ENCODE measurements at regions not wholly inside any gene's neighbourhood (a gene's known extent, or its start where the extent isn't known, plus 50 kb on each side); places are given as distances from the start of the nearest gene placed in this dataset.
"Not testable (repeated sequence)": the region's sequence is repeated elsewhere in the genome, so short reads cannot be mapped to it uniquely, and the experiment has no call there.

GRCh38 chr10:62496925-62497324, 122.8 kb downstream of the ZNF365 start:
- no peak for DNase-seq (ENCODE audit: low read depth in 2 of 3, low spot score in 2 of 3)

- DNase-seq (ENCODE audit: low read depth in 2 of 3, low spot score in 2 of 3), result no peak
These were observed 124.1 kb downstream of the ZNF365 start for GRCh38 chr10:62498271-62498670.

DNA sequence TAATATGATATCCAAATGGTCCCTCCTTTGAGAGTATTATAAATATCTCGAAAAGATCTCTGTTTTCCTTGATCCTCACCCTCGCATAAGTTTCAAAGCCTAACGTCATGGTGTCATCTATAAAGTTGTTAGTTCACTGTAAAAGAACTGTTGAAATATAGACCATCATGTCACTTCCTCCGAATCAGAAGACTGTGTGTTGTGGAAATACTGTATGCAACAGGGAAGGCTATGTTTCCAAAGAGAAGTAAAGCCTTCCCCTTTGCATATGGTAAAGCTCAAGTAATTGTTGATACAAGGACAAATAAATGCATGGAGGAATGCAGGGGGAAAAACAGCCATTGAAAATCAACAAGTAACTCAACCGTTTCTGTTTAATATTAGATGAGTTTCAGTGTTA, 125.9 kb downstream of the ZNF365 start:
- DNase-seq (ENCODE audit: low read depth in 2 of 3, low spot score in 2 of 3), result not testable (repeated sequence)

DNA sequence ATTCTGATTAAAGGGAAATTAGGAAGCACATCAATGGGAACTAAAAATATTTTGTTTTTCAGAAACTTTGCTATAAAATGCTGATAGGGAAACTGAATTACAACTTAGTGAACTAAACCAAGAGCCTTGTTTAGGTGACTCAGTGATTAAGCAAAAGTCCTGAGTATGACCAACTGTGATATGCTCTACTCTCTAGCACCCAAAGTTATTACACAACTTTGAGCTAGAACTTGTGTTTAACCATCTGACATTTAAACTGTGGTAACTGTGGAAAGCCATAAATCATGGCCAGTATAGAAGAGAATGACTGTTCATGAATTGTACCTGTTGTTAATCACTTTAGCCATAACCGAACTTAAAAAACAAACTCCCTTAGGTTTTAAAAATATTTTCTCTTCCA, 127.4 kb downstream of the ZNF365 start:
- DNase-seq (ENCODE audit: low read depth in 2 of 3, low spot score in 2 of 3), result no peak

DNA sequence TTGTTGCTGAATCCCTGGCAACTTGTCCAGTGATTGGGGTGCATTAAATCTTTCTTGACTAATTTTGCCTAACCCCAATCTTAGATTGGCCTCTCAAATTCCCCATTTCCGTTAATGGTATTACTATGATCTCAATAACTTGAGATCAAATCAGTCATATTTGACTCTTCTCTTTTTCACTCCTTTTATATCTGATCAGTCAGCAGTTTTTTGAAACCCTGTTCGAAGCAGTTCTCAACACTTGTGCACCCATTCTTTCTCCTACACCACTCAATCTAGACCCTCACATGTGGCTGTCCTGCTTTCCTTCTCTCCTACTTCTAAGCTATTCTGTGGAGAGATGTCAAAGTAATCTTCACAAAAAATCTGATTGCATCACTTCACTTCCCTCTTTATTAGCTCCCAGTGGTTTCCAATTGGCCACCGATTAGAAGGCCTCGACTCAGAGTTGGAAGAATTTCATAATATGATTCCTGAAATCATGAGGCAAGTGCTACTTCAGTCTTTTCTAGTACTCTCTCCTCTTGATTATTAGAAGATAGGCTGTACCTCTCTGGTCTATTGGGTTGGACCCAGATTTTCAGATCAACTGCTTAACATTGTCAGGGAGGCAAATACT, 128.9 kb downstream of the ZNF365 start:
- DNase-seq (ENCODE audit: low read depth in 2 of 3, low spot score in 2 of 3), result no peak

GRCh38 chr10:62503872-62504271, 129.7 kb downstream of the ZNF365 start:
- DNase-seq (ENCODE audit: low read depth in 2 of 3, low spot score in 2 of 3), result no peak

DNA sequence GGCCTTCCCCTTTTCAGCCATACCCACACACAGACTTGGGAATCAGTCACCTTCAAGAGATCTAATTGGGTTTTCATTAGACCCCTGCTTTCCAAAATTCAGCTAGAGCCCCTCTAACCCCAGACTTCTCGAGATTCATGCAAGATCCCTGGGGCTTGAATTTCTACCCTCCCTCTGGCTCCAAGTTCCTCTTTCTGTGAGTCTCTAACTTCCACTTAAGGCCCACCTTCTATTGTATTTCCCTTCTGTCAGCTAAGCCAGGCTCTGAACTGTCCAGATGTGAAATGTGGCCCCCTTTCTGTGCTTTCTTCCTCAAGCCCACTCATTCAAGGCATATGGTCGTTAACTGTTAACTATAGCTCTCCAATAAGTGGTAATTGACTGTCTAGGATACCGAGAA, 132.2 kb downstream of the ZNF365 start:
- DNase-seq (ENCODE audit: low read depth in 2 of 3, low spot score in 2 of 3), result no peak

DNA sequence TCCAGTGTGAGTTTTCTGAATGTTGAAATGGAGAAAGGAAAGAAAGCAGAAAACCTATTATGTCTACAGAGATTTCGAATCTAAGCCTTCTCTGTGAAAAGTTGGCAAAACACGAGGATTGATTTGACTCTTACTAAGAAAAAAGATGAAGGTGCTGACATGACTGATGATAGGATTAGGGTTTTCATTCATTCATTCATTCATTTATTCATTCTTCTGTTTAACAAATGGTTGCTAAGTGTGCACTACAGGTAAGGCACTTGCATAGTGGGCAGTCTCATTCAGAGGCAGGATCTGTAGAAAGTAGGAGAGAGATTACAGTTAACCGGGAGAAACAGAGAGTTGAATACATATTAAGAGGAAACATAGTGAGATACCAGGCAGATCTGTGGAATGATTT, 137.1 kb downstream of the ZNF365 start:
- no peak for DNase-seq (ENCODE audit: low read depth in 2 of 3, low spot score in 2 of 3)

DNA sequence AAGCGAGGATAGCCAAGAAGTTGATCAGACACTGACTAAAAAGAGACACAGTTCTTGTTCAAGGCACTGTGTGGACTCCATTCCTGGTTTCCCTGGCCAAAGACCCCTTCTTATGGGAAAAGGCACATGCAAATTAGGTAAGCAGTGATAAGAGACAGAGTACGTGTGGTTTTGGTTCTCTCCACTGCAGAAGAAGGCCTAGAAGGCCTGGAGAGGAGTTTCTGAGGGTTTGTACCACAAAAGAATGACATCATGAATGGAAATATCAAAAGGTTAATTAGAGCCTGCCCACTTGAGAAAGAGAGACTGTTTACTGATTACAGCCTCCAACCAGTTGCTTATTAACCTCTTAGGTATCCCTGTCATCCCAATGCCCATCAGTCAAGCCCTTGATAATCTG, 137.5 kb downstream of the ZNF365 start:
- DNase-seq (ENCODE audit: low read depth in 2 of 3, low spot score in 2 of 3), result no peak

DNA sequence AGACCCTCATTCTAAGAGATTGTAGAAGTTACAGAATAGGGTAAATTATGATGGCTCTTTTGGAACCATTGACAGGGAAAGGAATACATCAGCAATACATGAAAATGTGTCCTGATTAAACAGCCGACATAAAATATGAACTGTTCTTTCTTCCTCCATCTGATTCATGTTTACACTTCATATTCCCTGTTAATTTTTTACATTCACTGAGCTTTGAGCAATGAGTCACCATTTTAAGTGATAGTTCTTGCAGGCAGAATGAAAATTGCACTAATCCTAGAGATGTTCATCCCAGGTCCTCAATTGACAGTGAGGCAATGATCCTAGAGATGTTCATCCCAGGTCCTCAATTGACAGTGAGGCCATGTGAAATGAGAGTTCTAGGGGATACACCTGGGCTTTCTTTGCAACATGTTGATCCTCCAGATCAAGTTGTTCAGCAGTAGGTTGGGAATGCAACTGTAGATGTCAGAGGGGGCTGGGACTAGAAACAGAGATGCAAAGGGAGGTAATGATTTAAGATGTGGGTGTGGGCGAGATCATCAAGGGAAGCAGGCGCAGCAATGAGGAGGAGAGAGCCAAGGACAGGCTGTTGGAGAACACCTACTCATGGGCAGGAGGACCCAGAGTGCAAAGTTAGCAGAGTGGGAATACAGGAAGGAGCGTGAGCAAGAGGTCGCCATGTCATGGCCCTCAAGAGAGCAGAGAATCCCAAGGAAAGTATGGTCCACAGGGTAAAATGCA, 138.7 kb downstream of the ZNF365 start:
- no peak for DNase-seq (ENCODE audit: low read depth in 2 of 3, low spot score in 2 of 3)

DNA sequence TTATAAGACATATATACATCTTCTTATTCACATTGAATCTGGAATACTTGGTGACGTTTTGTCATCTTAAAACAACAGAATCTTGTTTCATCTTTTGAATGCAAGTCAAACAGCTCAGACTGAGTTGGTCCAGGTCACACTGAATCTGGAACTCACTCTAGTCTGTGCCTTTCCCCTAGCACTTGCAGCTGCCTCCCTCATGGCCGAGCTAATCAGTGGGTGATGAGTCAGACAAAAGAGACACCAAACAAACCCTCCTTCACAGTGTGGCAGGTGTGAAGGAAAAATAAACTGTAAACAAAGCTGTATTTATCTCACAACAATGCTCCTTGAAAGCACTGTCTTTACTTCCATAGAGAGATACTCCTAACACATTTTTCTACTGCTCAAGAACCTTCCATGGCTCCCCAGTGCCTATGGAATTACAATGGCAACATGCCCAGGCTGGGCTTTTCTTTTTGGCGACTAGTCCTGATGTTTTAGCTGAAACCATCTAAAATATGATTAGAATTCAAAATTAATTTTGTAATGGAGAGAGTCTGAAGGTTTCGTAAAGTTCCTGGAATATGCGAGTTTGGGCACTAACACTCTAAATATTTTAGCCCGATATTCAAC, 140.0 kb downstream of the ZNF365 start:
- DNase-seq (ENCODE audit: low read depth in 2 of 3, low spot score in 2 of 3), result no peak

GRCh38 chr10:62517252-62517651, 143.1 kb downstream of the ZNF365 start:
- no peak for DNase-seq (ENCODE audit: low read depth in 2 of 3, low spot score in 2 of 3)

DNA sequence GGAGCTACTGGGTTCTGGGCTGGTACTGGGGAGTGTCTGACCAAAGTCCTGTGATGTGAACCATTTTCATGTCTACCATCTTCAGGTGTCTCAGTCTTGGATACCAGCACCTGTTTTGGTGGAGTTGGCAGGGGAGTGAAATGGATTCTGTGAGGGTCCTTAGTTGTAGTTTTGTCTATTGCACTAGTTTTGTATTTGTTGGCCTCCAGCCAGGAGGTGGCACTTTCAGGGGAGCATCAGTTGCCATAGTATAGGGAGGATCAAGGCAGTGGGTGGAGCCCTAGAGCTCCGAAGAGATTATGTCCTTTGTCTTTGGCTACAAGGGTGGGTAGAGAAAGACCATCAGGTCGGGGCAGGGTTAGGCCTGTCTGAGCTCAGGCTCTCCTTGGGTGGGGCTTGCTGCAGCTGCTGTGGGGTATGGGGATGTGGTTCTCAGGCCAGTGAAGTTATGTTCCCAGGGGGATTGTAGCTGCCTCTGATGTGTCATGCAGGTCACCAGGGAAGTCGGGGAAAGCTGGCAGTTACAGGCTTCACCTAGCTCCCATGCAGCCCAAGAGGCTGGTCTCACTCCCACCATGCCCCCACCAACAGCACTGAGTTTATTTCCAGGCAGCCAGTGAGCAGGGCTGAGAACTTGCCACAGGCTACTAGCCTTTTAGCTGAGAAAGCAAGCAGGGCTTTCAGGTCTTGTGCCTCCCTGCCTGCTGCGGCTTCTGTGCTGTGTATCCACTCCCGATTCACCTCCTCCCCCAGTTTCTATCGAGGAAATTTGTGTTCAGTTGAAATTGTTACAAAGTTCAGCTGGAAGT, 153.1 kb downstream of the ZNF365 start:
- no peak for DNase-seq (ENCODE audit: low read depth in 2 of 3, low spot score in 2 of 3)

GRCh38 chr10:62528441-62528840, 154.3 kb downstream of the ZNF365 start:
- DNase-seq (ENCODE audit: low read depth in 2 of 3, low spot score in 2 of 3), result no peak

DNA sequence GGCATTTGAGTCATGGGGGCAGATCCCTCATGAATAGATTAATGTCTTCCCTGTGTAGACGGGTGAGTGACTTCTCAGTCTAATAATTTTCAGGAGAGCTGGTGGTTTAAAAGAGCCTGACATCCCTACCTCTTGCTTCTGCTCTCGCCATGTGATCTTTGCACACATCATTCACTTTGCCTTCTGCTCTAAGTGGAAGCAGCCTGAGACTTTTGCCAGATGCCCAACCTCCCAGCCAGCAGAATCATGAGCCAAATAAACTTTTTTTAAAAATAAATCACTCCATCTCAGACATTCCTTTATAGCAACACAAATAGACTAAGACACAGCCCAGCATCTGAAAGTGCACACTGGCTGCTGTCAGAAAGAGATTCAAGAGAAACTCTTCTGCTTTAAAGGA, 155.2 kb downstream of the ZNF365 start:
- no peak for DNase-seq (ENCODE audit: low read depth in 2 of 3, low spot score in 2 of 3)

DNA sequence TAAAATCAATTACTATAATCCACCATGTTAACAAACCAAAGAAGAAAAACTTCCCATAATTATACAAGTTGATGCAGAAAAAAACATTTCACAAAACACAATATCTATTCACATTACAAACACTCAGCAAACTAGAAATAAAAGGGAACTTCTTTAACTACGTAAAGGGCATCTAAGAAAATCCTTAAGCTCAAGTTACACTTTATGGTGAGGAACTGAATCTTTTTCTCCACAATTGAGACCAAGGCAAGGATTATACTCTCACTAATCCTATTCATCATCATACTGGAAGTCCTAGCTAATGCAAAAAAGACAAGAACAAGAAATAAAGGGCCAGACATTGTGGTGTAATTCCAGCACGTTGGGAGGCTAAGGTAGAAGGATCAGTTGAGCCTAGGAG, 159.9 kb downstream of the ZNF365 start:
- no peak for DNase-seq (ENCODE audit: low read depth in 2 of 3, low spot score in 2 of 3)

DNA sequence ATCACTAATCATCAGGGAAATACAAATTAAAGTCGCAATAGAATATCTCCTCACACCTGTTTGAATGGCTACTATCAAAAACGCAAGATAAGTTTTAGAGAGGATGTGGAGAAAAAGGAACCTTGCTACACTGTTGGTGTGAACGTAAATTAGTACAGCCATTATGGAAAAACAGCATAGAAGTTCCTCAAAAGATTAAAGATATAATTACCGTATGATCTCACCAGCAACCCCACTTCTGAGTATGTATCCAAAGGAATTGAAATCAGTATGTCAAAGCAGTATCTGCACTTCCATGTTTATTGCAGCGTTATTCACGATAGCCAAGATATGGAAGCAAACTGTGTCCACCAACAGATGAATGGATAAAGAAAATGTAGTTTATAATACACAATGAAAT, 164.4 kb downstream of the ZNF365 start:
- DNase-seq (ENCODE audit: low read depth in 2 of 3, low spot score in 2 of 3), result no peak

DNA sequence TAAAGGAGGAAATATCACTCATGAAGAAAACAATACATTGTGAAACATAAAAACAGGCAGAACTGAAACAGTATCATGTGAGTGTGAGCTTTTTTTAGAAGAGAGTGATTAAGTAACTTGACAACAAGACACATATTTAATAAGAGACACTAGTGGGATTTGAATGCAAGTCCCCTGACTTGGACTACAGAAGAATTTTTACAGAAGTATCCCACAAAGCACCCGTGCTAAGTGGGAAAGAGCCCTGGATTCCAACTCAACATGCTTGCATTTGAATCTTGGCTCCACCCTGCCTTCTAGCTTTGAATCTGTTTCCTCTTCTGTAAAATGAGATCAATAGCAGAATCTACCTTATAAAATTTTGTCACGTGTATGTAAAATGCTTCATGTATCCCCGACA, 166.2 kb downstream of the ZNF365 start:
- DNase-seq (ENCODE audit: low read depth in 2 of 3, low spot score in 2 of 3), result no peak

GRCh38 chr10:62541811-62542210, 167.6 kb downstream of the ZNF365 start:
- DNase-seq (ENCODE audit: low read depth in 2 of 3, low spot score in 2 of 3), result no peak

- no peak for DNase-seq (ENCODE audit: low read depth in 2 of 3, low spot score in 2 of 3)
These were observed 169.6 kb downstream of the ZNF365 start for GRCh38 chr10:62543571-62544355.
